ENCODE measurements at regions not wholly inside any gene's neighbourhood (a gene's known extent, or its start where the extent isn't known, plus 50 kb on each side); places are given as distances from the start of the nearest gene placed in this dataset.

DNA sequence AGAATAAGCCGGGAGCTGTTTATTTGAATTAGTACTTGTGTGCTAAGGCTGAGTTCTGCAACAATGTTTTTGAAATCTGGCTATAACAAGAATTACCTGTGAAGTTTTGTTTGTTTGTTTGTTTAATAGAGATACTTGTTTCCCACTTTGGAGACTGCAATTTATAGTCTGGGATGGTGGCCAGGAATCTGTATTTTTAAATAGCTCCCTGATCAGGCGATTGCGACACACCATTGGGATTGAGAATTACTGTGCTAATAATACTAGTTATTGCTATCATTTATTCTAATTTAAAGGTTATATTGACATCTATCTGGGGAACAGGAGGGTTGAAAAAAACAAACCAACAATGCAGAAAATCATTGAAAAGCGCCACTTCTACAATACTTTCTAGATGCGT lies 951.6 kb upstream of the TENM3 start:
- 27% methylated on average over 5 of the region's 5 CpGs for WGBS (ENCODE audit: low lambda C conversion rate)

GRCh38 chr4:181293014-181293413 lies 950.2 kb upstream of the TENM3 start:
- H2AFZ ChIP-seq (ENCODE audit: low read length) = no peak overlapping the region
- no peak overlapping the region for H3K27ac ChIP-seq (ENCODE audit: extremely low read length, insufficient read depth, low read length)
- FAIRE-seq = no peak
- H3K36me3 ChIP-seq (replicated peaks in 1 of 2; ENCODE audit: control insufficient read depth in 1 of 2, insufficient read depth in 2 of 2, low read length in 2 of 2) = no peaks in the 10 kb centered on the region
- H3K27me3 ChIP-seq (ENCODE audit: control insufficient read depth in 1 of 2, insufficient read depth in 2 of 2, low read length in 2 of 2) = 0 out of 5 replicates have a peak, but pooled peaks cover 0 to 7% of the 10 kb centered on the region in 2 experiments
- BruUV-seq (replicated peaks) = no TSS peak
- H3K79me2 ChIP-seq (ENCODE audit: insufficient read depth, low read length) = no peaks in the 10 kb centered on the region
- intact Hi-C loops (cut with micrococcal nuclease; ENCODE audit: unreplicated experiment) = no loop called here
- no peak overlapping the region for H3K4me2 ChIP-seq (ENCODE audit: low read depth, low read length)
- no peaks in the 10 kb centered on the region for H4K20me1 ChIP-seq (ENCODE audit: insufficient read depth, low read length)
- no peaks in the 10 kb centered on the region for H3K9me3 ChIP-seq (ENCODE audit: low read length)
- DNase-seq (ENCODE audit: low spot score) = no peak
- H3K9ac ChIP-seq (ENCODE audit: insufficient read depth, low read depth, low read length) = no peak overlapping the region
- TF ChIP-seq HCFC1 (IDR thresholded peaks at IDR 0.05; ENCODE audit: low read depth, low read length) (no peak), NFE2 (CRISPR knock-in tag; IDR thresholded peaks at IDR 0.05) (no peak), ZNF772 (CRISPR knock-in tag; IDR thresholded peaks at IDR 0.05) (no peak), KDM3A (CRISPR knock-in tag; IDR thresholded peaks at IDR 0.05; ENCODE audit: low read depth) (no peak), HMG20A (CRISPR knock-in tag; IDR thresholded peaks at IDR 0.05; ENCODE audit: borderline replicate concordance) (no peak), CEBPB (IDR thresholded peaks at IDR 0.05; ENCODE audit: borderline replicate concordance, low read depth, low read length) (no peak), MEF2D (CRISPR knock-in tag; IDR thresholded peaks at IDR 0.05) (no peak), RFXAP (CRISPR knock-in tag; IDR thresholded peaks at IDR 0.05; ENCODE audit: borderline replicate concordance) (no peak), SUZ12 (IDR thresholded peaks at IDR 0.05; ENCODE audit: low read depth, low read length) (no peak), ATM (IDR thresholded peaks at IDR 0.05; ENCODE audit: borderline replicate concordance) (no peak), AKAP8 (CRISPR knock-in tag; IDR thresholded peaks at IDR 0.05) (no peak), MTF2 (CRISPR knock-in tag; IDR thresholded peaks at IDR 0.05; ENCODE audit: borderline replicate concordance) (no peak), ZKSCAN5 (CRISPR knock-in tag; IDR thresholded peaks at IDR 0.05) (no peak), GATAD2A (CRISPR knock-in tag; IDR thresholded peaks at IDR 0.05) (no peak), TBL1XR1 (IDR thresholded peaks at IDR 0.05; ENCODE audit: borderline replicate concordance, low read length, partially characterized antibody) (no peak)
- TF ChIP-seq, protein P1, sequence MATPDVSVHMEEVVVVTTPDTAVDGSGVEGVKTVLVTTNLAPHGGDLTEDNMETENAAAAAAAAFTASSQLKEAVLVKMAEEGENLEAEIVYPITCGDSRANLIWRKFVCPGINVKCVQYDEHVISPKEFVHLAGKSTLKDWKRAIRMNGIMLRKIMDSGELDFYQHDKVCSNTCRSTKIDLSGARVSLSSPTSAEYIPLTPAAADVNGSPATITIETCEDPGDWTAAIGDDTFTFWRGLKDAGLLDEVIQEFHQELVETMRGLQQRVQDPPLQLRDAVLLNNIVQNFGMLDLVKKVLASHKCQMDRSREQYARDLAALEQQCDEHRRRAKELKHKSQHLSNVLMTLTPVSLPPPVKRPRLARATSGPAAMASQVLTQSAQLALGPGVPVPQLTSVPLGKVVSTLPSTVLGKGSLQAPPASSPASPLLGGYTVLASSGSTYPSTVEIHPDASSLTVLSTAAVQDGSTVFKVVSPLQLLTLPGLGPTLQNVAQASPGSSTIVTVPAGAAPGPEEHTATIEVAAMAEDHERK (CRISPR knock-in tag; IDR thresholded peaks at IDR 0.05; ENCODE audit: low read depth) = no peak
- in situ Hi-C loops (cut with HindIII; ENCODE audit: extremely low pct_ligation_motif_present, low pct_unique_long_range_greater_than_20kb) = no loop called here
- no peak for ATAC-seq
- ChIA-PET POLR2A (no interaction called here), CTCF (ENCODE audit: low intra/inter-chr PET ratio, low total read pairs) (no interaction called here)
- no peaks in the 10 kb centered on the region for H3K4me1 ChIP-seq (ENCODE audit: insufficient read depth, low read length)
- H3K4me3 ChIP-seq (replicated peaks in 1 of 3; ENCODE audit: insufficient read depth in 1 of 3, low read depth in 2 of 3, low read length in 3 of 3) = no peak overlapping the region
- 61% methylated on average over 3 of the region's 3 CpGs for WGBS (ENCODE audit: low lambda C conversion rate)

More for the DNA sequence above, 951.6 kb upstream of the TENM3 start:
- H3K9me3 ChIP-seq (ENCODE audit: low read length) = no peaks in the 10 kb centered on the region
- no peak overlapping the region for H2AFZ ChIP-seq (ENCODE audit: low read length)
- H3K4me2 ChIP-seq (ENCODE audit: low read depth, low read length) = no peak overlapping the region
- FAIRE-seq (no peak), ATAC-seq (no peak), DNase-seq (ENCODE audit: low spot score) (no peak)
- H3K9ac ChIP-seq (ENCODE audit: insufficient read depth, low read depth, low read length) = no peak overlapping the region
- in situ Hi-C loops (cut with HindIII; ENCODE audit: extremely low pct_ligation_motif_present, low pct_unique_long_range_greater_than_20kb) (no loop called here), intact Hi-C loops (cut with micrococcal nuclease; ENCODE audit: unreplicated experiment) (no loop called here)
- no TSS peak for BruUV-seq (replicated peaks)
- H3K4me3 ChIP-seq (replicated peaks in 1 of 3; ENCODE audit: insufficient read depth in 1 of 3, low read depth in 2 of 3, low read length in 3 of 3) = no peak overlapping the region
- no peak overlapping the region for H3K27ac ChIP-seq (ENCODE audit: extremely low read length, insufficient read depth, low read length)
- no peaks in the 10 kb centered on the region for H3K79me2 ChIP-seq (ENCODE audit: insufficient read depth, low read length)
- H3K36me3 ChIP-seq (replicated peaks in 1 of 2; ENCODE audit: control insufficient read depth in 1 of 2, insufficient read depth in 2 of 2, low read length in 2 of 2) = no peaks in the 10 kb centered on the region
- H4K20me1 ChIP-seq (ENCODE audit: insufficient read depth, low read length) = no peaks in the 10 kb centered on the region
- H3K27me3 ChIP-seq (ENCODE audit: control insufficient read depth in 1 of 2, insufficient read depth in 2 of 2, low read length in 2 of 2) = 0 out of 5 replicates have a peak, but pooled peaks cover 0 to 7% of the 10 kb centered on the region in 2 experiments
- TF ChIP-seq CEBPB (IDR thresholded peaks at IDR 0.05; ENCODE audit: borderline replicate concordance, low read depth, low read length) = peak; percentile 57; the same call in 1 of the 2 replicates
- no peak for TF ChIP-seq ZNF788 (CRISPR knock-in tag; IDR thresholded peaks at IDR 0.05; ENCODE audit: borderline replicate concordance)
- CTCF ChIA-PET (ENCODE audit: low intra/inter-chr PET ratio, low total read pairs) = no interaction called here
- no peaks in the 10 kb centered on the region for H3K4me1 ChIP-seq (ENCODE audit: insufficient read depth, low read length)
- POLR2A ChIA-PET = no interaction called here

Data from HepG2 (cell line).